OCI-LY3 (cell line): ENCODE measurements at regions not wholly inside any gene's neighbourhood (a gene's known extent, or its start where the extent isn't known, plus 50 kb on each side); places are given as distances from the start of the nearest gene placed in this dataset.

Experiments used
- CTCF ChIP-seq: fragments of 200-600, 300-600 bp; sonication (generic); IDR thresholded peaks from 2 replicates; pipeline ENCODE4 v1.5.1; 2014; ENCODE audit warnings: antibody characterized with exemption, low read length, low read depth
- EZH2phosphoT487 ChIP-seq: fragments of 200-600 bp; shearing (Covaris generic); IDR thresholded peaks from 2 replicates; pipeline ENCODE4 v1.6.1; 2018; ENCODE audit warnings: antibody characterized with exemption, mixed run types, low read depth

DNA sequence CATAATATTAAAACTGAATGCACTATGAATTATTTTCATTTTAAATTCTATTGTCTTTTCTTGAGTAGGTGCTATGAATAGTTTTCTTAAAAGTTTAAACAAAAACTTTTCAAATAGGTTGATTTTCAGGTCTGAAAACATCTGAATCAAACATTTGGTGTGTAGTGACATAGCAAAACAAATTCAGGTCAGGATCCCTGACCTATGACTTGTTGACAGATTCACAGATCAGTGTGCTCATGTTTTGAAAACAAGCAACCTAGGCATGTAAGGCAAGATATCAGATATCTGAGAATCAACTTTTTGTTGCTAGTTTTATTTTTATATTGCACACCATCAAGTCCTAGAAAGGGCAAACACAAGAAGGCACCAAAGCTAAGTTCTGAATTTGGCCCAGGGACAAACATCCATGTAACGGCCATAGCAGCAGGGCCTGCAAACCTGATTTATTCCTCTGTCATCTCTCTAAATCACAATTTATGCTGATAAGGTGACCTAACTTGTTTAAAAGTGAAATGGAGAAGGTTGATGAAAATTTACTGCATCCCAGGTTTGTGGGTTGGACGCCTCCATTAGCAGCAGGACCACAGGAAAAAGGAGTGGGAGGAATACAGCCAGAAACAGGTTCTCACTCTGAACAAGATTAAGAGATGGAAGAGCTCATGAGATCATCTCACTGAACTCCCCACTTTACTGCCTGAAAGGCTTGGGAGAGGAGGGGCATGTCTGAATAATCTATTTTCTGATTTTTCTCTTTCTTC, 337.7 kb downstream of the KCNRG start:
- no peak for TF ChIP-seq CTCF
- no peak for TF ChIP-seq EZH2phosphoT487
